ENCODE measurements at regions not wholly inside any gene's neighbourhood (a gene's known extent, or its start where the extent isn't known, plus 50 kb on each side); places are given as distances from the start of the nearest gene placed in this dataset.

DNA sequence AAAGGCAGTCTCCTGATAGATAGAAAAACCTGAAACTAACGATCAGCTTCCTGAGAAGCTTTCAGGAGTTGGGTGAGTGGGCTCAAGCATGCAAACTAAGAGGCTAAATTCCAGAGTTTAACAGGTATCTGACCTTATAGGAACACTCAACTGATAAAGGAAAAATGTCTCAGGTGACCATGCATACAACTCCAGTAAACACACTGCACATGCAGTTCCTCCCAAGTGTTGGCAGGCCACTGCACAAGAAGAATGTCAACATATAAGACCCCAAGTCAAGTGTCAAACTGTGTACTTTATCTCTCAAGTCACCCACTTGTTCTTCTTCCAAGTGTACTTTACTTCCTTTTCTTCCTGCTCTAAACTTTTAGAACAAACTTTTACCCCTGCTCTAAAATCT, 981.2 kb downstream of the FAM133A start:
- DNase-seq: no peak
- Histone ChIP-seq H3K36me3 (replicated peaks in 1 of 2; ENCODE audit: control insufficient read depth in 1 of 2, insufficient read depth in 2 of 2, low read length in 2 of 2) (no peaks in the 10 kb centered on the region), H2AFZ (ENCODE audit: insufficient read depth, low read depth, low read length, poor library complexity, severe bottlenecking) (no peak overlapping the region), H3K27ac (ENCODE audit: low read depth in 1 of 2, low read length in 2 of 2) (no peak overlapping the region), H3K4me2 (replicated peaks; ENCODE audit: extremely low read depth, low read length, poor library complexity, severe bottlenecking) (no peak overlapping the region), H4K20me1 (ENCODE audit: insufficient read depth, low read length) (no peaks in the 10 kb centered on the region), H3K27me3 (ENCODE audit: control insufficient read depth in 2 of 2, insufficient read depth in 2 of 2, low read length in 2 of 2) (no peaks in the 10 kb centered on the region), H3K4me3 (replicated peaks in 1 of 3; ENCODE audit: low read depth in 2 of 3, low read length in 3 of 3) (no peak overlapping the region), H3K9me3 (replicated peaks in 1 of 2; ENCODE audit: control insufficient read depth in 1 of 2, insufficient read depth in 1 of 2, low read length in 2 of 2) (peaks cover 0 to 7% of the 10 kb centered on the region in 2 donors), H3K79me2 (ENCODE audit: insufficient read depth, low read length) (no peaks in the 10 kb centered on the region), H3K9ac (ENCODE audit: insufficient read depth, low read length, poor library complexity, severe bottlenecking) (no peak overlapping the region), H3K4me1 (ENCODE audit: control insufficient read depth in 1 of 2, insufficient read depth in 2 of 2, low read length in 2 of 2) (no peaks in the 10 kb centered on the region)
- no CpG with 5 or more reads among the region's 1 CpG for WGBS (ENCODE audit: insufficient coverage)
- H3K27me3 Mint-ChIP-seq (ENCODE audit: low read depth in 3 of 3): no peaks in the 10 kb centered on the region
- no peaks in the 10 kb centered on the region for H3K36me3 Mint-ChIP-seq
- no peaks in the 10 kb centered on the region for H3K4me1 Mint-ChIP-seq
- intact Hi-C loops (cut with micrococcal nuclease): no loop called here
- peaks cover 0 to 5% (median 2%) of the 10 kb centered on the region in 7 donors for H3K9me3 Mint-ChIP-seq
- H3K4me3 Mint-ChIP-seq: no peak overlapping the region
- TF ChIP-seq, protein P1, sequence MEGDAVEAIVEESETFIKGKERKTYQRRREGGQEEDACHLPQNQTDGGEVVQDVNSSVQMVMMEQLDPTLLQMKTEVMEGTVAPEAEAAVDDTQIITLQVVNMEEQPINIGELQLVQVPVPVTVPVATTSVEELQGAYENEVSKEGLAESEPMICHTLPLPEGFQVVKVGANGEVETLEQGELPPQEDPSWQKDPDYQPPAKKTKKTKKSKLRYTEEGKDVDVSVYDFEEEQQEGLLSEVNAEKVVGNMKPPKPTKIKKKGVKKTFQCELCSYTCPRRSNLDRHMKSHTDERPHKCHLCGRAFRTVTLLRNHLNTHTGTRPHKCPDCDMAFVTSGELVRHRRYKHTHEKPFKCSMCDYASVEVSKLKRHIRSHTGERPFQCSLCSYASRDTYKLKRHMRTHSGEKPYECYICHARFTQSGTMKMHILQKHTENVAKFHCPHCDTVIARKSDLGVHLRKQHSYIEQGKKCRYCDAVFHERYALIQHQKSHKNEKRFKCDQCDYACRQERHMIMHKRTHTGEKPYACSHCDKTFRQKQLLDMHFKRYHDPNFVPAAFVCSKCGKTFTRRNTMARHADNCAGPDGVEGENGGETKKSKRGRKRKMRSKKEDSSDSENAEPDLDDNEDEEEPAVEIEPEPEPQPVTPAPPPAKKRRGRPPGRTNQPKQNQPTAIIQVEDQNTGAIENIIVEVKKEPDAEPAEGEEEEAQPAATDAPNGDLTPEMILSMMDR (IDR thresholded peaks at IDR 0.05): no peak
- H3K27ac Mint-ChIP-seq: no peak overlapping the region

DNA sequence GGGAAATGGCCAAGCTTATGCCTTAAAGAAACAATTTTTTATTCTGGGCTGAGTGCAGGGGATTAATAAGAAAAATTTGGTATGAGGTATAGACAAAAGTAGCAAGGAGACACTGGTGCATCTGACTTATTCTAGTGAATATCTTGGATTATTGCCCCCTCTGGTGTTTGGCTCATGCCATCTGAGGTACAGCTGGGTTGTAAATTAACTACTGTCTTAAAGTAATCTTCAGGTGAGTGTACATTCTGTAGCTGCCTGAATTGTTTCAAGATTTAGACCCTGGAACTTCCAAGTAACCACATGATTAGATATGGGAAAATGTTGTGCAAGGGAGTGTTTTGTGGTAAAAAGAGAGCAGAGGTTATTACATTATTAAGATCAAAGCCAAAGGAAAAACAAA, 988.7 kb downstream of the FAM133A start:
- Mint-ChIP-seq H3K4me1 (no peaks in the 10 kb centered on the region), H3K9me3 (peaks cover 0 to 5% (median 2%) of the 10 kb centered on the region in 7 donors), H3K27ac (no peak overlapping the region), H3K27me3 (ENCODE audit: low read depth in 3 of 3) (peaks cover 0 to 3% (median 0%) of the 10 kb centered on the region in 3 donors), H3K36me3 (no peaks in the 10 kb centered on the region), H3K4me3 (no peak overlapping the region)
- no peak for DNase-seq
- TF ChIP-seq, protein P1 (IDR thresholded peaks at IDR 0.05): no peak
- Histone ChIP-seq H3K9ac (ENCODE audit: insufficient read depth, low read length, poor library complexity, severe bottlenecking) (no peak overlapping the region), H3K9me3 (replicated peaks in 1 of 2; ENCODE audit: control insufficient read depth in 1 of 2, insufficient read depth in 1 of 2, low read length in 2 of 2) (peaks cover 0 to 7% of the 10 kb centered on the region in 2 donors), H3K4me2 (replicated peaks; ENCODE audit: extremely low read depth, low read length, poor library complexity, severe bottlenecking) (no peak overlapping the region), H3K27ac (ENCODE audit: low read depth in 1 of 2, low read length in 2 of 2) (no peak overlapping the region), H4K20me1 (ENCODE audit: insufficient read depth, low read length) (no peaks in the 10 kb centered on the region), H3K27me3 (ENCODE audit: control insufficient read depth in 2 of 2, insufficient read depth in 2 of 2, low read length in 2 of 2) (no peaks in the 10 kb centered on the region), H3K36me3 (replicated peaks in 1 of 2; ENCODE audit: control insufficient read depth in 1 of 2, insufficient read depth in 2 of 2, low read length in 2 of 2) (no peaks in the 10 kb centered on the region), H3K4me3 (replicated peaks in 1 of 3; ENCODE audit: low read depth in 2 of 3, low read length in 3 of 3) (no peak overlapping the region), H2AFZ (ENCODE audit: insufficient read depth, low read depth, low read length, poor library complexity, severe bottlenecking) (no peak overlapping the region), H3K79me2 (ENCODE audit: insufficient read depth, low read length) (no peaks in the 10 kb centered on the region), H3K4me1 (ENCODE audit: control insufficient read depth in 1 of 2, insufficient read depth in 2 of 2, low read length in 2 of 2) (no peaks in the 10 kb centered on the region)
- intact Hi-C loops (cut with micrococcal nuclease): no loop called here

Data from CD14-positive monocyte (primary cell).